T-helper 1 cell treated with Interleukin-12 subunit alpha and Interleukin-12 subunit beta and Interleukin-4 antibody, amounts not matched to agents 30 ng/mL and 1 ng/mL, for 36 hours (primary cell): ENCODE measurements at regions not wholly inside any gene's neighbourhood (a gene's known extent, or its start where the extent isn't known, plus 50 kb on each side); places are given as distances from the start of the nearest gene placed in this dataset.
"Not testable (repeated sequence)": the region's sequence is repeated elsewhere in the genome, so short reads cannot be mapped to it uniquely, and the experiment has no call there.

Experiments used
- intact Hi-C: fragments of 100-400 bp; cut with micrococcal nuclease; formaldehyde crosslinking; loops from one replicate; pipeline ENCODE4 v1.15.1; 2024

GRCh38 chr9:25461416-25461815 lies 216.8 kb downstream of the TUSC1 start:
- intact Hi-C loops: no loop called here

GRCh38 chr9:25453875-25454274 lies 224.4 kb downstream of the TUSC1 start:
- intact Hi-C loops: no loop called here

DNA sequence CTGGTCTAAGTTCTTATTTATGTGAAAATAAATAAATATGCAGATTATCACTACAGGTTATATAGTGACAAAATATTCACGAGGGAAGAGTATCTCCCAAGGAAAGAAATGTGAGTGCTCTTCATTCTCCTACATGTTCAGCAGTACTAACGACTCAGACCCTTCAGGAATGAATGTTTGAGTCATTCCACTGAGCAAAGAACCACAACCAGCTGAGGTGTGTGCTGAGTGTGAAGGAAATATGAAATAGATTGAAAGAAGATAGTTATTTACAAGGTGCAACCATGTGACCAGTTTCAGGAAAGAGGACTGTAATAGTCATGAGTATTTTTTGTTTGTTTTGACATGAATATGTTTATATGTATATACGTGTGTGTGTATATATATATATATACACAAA lies 228.7 kb downstream of the TUSC1 start:
- intact Hi-C loops: no loop called here

GRCh38 chr9:25445721-25446120 lies 232.5 kb downstream of the TUSC1 start:
- intact Hi-C loops: not testable (repeated sequence)

- intact Hi-C loops: no loop called here
These were observed 235.7 kb downstream of the TUSC1 start for GRCh38 chr9:25442526-25442925.

DNA sequence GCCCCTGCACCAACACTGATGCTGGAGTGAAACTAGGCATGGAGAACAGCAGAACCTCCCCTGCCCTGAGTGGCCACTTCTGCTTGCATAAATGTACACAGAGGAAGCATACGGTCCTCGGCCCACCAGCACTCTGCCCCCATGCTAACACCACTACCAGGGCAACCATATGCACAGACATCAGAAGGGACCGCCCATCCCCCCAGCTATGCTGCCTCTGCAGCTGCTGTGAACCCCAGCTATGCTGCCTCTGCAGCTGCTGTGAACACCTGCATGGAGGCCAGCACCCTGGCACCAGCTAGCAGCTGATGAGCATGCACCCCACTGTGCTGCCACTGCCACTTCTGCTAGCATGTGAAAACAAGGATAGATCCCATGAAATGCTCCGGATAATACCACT lies 250.3 kb downstream of the TUSC1 start:
- intact Hi-C loops: no loop called here

DNA sequence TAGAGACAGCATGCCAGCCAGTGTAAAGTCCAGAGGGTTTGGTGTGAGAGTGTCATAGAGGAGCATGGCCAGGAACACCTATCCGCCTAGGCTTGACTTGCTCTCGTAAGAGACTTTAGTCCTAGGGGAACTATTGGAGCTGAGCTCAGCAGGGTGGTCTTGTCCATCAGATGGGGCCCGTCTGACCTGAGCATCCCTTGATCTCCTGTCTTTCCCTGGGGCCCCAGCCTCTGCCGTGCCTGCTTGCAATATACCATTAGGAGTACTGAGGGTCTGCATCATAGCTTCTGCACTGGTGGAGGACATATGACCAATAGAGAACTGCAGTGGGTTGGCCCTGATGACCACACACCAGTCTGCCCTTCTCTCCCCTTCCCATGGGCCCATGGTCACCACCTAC lies 251.0 kb downstream of the TUSC1 start:
- intact Hi-C loops: no loop called here

- intact Hi-C loops: no loop called here
These were observed 256.7 kb downstream of the TUSC1 start for GRCh38 chr9:25421560-25421959.

- intact Hi-C loops: no loop called here
These were observed 259.3 kb downstream of the TUSC1 start for GRCh38 chr9:25418974-25419373.

GRCh38 chr9:25415718-25416117 lies 262.5 kb downstream of the TUSC1 start:
- intact Hi-C loops: no loop called here

DNA sequence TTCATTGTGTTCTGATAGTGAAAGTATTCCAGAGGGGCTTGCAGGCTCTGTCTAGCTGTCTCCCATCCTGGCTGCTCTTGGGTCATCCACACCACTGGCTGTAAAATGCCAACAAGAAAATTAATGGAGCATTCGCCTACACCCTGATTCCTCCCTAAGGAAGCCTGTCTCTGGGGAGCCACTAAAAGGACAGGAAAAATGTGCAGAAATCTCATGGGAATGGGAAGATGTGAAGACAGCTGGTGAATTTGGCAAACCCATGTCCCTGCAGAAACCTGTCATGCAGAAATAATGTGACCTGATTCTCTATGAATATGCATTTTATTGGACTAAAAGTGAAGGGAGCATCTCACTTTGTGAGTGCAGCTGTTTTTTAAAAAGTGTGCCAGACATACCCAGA lies 265.6 kb downstream of the TUSC1 start:
- intact Hi-C loops: no loop called here

GRCh38 chr9:25397746-25398145 lies 280.5 kb downstream of the TUSC1 start:
- intact Hi-C loops: no loop called here

DNA sequence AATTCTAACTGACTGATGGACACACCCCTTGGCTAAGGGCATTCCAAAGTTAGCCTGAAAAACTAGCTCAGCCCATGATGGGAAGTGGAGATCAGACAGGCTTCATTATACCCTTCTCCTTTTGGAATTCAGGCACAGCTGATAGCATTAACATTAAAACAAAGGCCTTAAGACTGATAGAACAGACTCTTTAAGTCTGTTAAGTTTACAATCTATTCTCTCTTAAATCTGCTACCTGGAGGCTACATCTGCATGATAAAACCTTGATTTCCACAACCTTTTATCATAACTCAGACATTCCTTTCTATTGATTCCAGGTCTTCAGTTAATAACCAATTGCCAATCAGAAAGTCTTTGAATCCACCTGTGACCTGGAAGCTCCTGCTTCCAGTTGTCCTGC lies 281.4 kb downstream of the TUSC1 start:
- intact Hi-C loops: no loop called here

DNA sequence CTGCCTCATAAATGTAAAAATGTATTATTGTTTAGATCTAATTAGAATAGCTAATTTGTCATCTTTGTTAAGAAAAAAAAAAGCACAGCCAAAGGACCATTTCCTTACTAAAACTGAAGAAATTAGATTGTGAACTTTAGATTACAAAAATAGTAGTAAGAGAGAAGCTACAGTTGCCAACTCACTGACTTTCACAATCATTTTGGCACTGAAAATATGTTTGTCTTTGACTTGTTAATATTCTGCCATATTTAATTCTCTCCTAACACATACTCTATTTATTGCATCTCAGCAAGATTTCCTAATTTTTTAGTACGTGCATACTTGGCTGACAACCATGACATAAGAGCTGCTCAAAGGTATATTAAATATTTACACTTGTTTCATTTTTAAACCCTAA lies 297.1 kb downstream of the TUSC1 start:
- intact Hi-C loops: no loop called here

- intact Hi-C loops: no loop called here
These were observed 301.2 kb downstream of the TUSC1 start for GRCh38 chr9:25377039-25377438.

DNA sequence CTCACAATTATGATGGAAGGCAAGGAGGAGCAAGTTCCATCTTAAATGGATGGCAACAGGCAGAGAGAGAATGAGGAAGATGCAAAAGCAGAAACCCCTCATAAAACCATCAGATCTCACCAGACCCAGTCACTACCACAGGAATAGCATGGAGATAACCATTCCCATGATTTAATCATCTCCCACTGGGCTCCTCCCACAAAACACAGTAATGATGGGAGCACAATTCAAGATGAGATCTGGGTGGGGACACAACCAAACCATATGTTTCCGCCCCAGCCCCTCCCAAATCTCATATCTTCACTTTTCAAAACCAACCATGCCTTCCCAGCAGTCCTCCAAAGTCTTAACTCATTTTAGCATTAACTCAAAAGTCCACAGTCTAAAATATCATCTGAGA lies 304.0 kb downstream of the TUSC1 start:
- intact Hi-C loops: no loop called here

DNA sequence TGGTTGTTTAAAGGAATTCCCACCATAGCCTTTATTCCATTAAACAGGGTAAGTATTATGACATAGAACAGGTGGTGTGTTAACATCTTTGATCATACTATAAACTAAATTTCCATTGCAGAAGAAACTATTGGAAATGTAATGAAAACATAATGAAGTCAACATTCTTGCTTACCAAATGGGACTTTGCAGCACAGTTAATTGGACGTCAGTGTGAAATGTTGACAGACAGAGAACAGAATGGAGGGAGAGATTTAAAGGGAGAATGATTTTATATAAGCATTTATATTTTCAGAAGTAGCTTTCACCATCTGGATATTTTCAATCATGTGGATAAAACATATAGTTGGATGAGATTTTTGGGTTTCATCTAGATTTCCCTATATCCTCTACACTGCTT lies 311.3 kb downstream of the TUSC1 start:
- intact Hi-C loops: no loop called here

DNA sequence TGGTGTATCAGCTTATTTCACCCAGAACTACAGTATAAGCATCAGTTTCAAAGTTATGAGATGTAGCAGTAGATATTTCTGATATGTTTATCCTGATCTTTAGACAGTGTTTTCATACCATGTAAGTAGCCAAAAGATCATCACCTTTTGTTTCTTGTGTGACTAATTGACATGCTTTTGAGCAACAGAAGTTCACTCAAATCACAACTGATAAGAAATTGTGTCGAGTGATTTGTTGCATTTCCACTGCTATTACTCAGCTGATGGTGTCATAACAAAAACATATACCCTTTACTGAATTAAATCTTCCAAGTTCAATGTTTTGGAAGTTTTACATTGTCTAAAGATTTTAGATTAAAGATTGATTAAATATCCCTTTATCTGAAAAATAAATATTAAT lies 324.5 kb downstream of the TUSC1 start:
- intact Hi-C loops: no loop called here

DNA sequence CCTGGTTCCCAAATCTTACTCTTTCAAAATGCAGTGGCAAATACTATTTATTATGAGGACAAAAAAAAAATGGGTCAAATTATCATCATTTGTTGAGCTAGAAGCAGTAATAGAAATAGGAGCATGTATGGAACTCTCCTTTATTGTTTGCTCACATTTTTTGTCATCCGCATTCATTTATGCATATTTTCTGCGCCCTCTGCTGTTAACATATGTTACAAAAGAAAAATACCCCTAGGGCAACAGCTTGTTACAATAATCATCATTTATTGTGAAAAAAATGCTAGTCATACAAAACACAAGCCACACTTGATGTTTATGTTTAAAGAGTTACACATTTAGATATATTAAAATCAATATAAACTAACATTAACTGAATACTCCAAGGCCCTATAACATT lies 328.2 kb downstream of the TUSC1 start:
- intact Hi-C loops: no loop called here

DNA sequence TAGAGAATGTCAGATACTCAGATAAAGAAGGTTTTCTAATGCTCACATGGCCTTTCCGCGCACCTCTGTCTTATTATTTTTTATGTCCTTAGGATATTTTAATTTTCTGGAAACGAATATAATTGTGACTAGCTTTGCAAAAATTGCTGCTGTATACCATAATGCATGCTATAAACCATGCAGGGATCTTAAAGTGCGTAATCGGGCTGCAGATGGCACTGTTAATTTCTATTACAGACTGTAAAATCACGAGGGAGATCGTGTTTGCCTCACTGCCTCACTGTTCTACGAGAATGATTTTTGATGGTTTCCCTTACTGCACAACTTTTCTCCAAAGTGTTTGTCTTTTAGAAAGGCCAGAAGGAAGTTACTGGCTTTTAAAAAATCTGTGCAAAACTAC lies 356.1 kb downstream of the TUSC1 start:
- intact Hi-C loops: no loop called here

GRCh38 chr9:25310961-25311360 lies 367.3 kb downstream of the TUSC1 start:
- intact Hi-C loops: no loop called here

DNA sequence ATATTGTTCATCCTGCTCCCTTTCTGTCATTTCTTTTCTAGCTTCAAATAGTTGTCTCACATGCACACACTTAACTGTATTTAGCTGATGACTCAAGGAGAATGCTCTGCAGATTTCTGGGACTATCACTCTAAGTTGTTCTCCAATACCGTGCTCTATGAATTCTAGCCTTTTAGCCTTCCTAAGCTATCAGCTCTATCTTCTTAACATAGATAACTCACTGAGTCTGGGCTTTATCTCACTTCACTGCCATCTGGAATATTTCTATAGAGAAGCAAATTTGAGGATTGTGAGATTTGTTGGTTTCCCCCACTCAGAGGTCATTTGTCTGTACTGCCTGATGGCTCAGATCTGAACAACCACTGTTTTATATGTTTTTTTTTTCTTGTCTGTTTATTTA lies 369.7 kb downstream of the TUSC1 start:
- intact Hi-C loops: no loop called here

DNA sequence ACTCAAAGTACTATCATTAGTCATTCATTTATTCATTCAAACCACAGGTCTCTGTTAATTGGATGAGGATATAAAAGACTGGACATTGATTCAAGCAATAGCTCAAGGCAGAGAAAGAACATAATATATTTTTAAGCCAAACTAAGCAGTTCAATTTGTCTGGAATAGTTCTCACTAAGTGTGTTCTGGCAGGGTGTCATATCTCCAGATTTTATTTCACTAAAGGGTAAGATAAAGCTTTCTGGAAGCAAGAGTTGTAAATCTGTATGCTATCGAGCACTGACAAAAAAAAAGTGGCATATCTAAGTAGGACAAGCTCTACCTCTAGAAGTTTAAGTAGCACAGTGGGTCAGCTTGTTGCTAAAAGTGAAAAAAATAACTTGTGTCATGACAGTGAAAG lies 375.6 kb downstream of the TUSC1 start:
- intact Hi-C loops: no loop called here

DNA sequence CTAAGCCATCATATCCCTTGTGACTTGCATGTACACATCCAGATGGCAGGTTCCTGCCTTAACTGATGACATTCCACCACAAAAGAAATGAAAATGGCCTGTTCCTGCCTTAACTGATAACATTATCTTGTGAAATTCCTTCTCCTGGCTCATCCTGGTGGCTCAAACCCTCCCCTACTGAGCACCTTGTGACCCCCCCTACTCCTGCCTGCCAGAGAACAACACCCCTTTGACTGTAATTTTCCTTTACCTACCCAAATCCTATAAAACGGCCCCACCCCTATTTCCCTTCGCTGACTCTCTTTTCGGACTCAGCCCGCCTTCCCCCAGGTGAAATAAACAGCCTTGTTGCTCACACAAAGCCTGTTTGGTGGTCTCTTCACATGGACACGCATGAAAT lies 390.0 kb downstream of the TUSC1 start:
- intact Hi-C loops: not testable (repeated sequence)

DNA sequence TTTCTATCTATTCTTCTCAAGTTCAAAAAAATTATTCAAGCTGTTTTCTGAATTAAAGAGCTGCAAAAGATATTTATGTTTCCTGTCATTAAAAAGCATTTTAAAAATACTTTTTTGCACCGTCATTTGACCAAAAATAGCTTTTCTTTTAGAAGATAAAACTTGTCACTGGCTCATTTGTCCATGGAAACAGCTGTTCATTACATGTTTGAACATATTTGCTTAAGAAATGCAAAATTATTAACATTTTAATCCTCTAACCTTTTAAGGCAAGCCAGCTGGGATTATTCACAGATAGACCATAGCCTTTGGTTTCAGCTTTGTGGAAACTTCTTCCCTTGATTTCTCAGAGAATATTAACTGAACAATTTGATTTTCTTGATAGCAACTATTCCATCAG lies 393.9 kb downstream of the TUSC1 start:
- intact Hi-C loops: no loop called here
